HEK293T (cell line): ENCODE measurements at regions not wholly inside any gene's neighbourhood (a gene's known extent, or its start where the extent isn't known, plus 50 kb on each side); places are given as distances from the start of the nearest gene placed in this dataset.

Source experiments
- CTCF ChIA-PET: fragments of 350-600 bp; formaldehyde crosslinking; extraction: SDS; loops from one replicate; lab custom pipeline; 2021; ENCODE audit warnings: antibody characterized with exemption, inconsistent platforms; lab: Yijun Ruan, JAX
- POLR2A ChIA-PET: fragments of 350-600 bp; formaldehyde crosslinking; extraction: SDS; loops from one replicate; lab custom pipeline; 2020; ENCODE audit warnings: antibody characterized with exemption, inconsistent platforms; lab: Yijun Ruan, JAX
- DNase-seq: peaks from one replicate; pipeline ENCODE4 v3.0.0; 2012; ENCODE audit warnings: mixed read lengths; ENCODE audit errors: extremely low spot score
- ARNT ChIP-seq: fragments of 450-650 bp; IDR thresholded peaks from 2 replicates; pipeline ENCODE4 v1.6.1; 2017; ENCODE audit warnings: mild to moderate bottlenecking
- BHLHE40 ChIP-seq: fragments of 450-650 bp; IDR thresholded peaks from 2 replicates; pipeline ENCODE4 v1.6.1; 2016; ENCODE audit warnings: mild to moderate bottlenecking, moderate library complexity, borderline replicate concordance
- CTBP1 ChIP-seq: fragments of 450-650 bp; IDR thresholded peaks from 2 replicates; pipeline ENCODE4 v1.6.1; 2016; ENCODE audit warnings: borderline replicate concordance
- ELF4 ChIP-seq: fragments of 450-650 bp; IDR thresholded peaks from 2 replicates; pipeline ENCODE4 v1.6.1; 2017; ENCODE audit warnings: antibody characterized with exemption
- FOXA1 ChIP-seq: fragments of 450-650 bp; IDR thresholded peaks from 2 replicates; pipeline ENCODE4 v1.6.1; 2016; ENCODE audit warnings: mild to moderate bottlenecking
- FOXK2 ChIP-seq: fragments of 450-650 bp; IDR thresholded peaks from 2 replicates; pipeline ENCODE4 v1.6.1; 2016; ENCODE audit warnings: mild to moderate bottlenecking
- FOXM1 ChIP-seq: fragments of 450-650 bp; IDR thresholded peaks from 2 replicates; pipeline ENCODE4 v1.6.1; 2017; ENCODE audit warnings: mild to moderate bottlenecking, borderline replicate concordance
- HDGF ChIP-seq: fragments of 450-650 bp; IDR thresholded peaks from 2 replicates; pipeline ENCODE4 v1.6.1; 2017; ENCODE audit warnings: antibody characterized with exemption, borderline replicate concordance
- L3MBTL2 ChIP-seq: fragments of 450-650 bp; conservative IDR thresholded peaks from 2 replicates; pipeline ENCODE4 v1.6.1; 2016; ENCODE audit warnings: mild to moderate bottlenecking
- LEF1 ChIP-seq: fragments of 450-650 bp; IDR thresholded peaks from 2 replicates; pipeline ENCODE4 v1.6.1; 2017; ENCODE audit warnings: mild to moderate bottlenecking, borderline replicate concordance
- NFRKB ChIP-seq: fragments of 450-650 bp; IDR thresholded peaks from 2 replicates; pipeline ENCODE4 v1.6.1; 2016; ENCODE audit warnings: mild to moderate bottlenecking, moderate library complexity
- SP1 ChIP-seq: fragments of 450-650 bp; IDR thresholded peaks from 2 replicates; pipeline ENCODE4 v1.6.1; 2017
- SUZ12 ChIP-seq: fragments of 450-650 bp; IDR thresholded peaks from 2 replicates; pipeline ENCODE4 v1.6.1; 2016; ENCODE audit warnings: mild to moderate bottlenecking
- TARDBP ChIP-seq: fragments of 450-650 bp; IDR thresholded peaks from 2 replicates; pipeline ENCODE4 v1.6.1; 2016
- ZNF384 ChIP-seq: fragments of 450-650 bp; IDR thresholded peaks from 2 replicates; pipeline ENCODE4 v1.6.1; 2016
- TF ChIP-seq, protein P1 (sequence below): fragments of 450-650 bp; IDR thresholded peaks from 2 replicates; pipeline ENCODE4 v1.6.1; 2016

DNA sequence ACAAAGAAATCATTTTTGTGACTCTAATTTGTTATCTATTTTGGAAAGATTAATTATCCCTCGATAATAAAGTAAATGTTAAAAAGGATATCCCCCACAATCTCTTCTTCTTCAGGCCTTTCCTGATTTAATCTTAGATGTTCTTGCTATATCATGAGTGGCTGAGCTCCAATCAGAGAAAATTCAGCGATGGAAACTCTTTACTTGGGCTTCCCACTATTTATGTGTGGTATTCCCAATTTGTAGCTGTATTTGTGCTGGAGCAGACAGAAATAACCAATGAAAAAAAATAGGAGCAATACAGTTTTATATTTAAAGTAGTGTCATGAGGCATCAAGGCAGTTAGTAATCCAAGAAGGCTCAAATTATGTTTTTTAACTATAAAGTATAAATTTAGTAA is 539.1 kb downstream of the PRKD1 start:
- TF ChIP-seq ARNT (no peak), CTBP1 (no peak), LEF1 (no peak), SP1 (no peak)
- TF ChIP-seq, protein P1, sequence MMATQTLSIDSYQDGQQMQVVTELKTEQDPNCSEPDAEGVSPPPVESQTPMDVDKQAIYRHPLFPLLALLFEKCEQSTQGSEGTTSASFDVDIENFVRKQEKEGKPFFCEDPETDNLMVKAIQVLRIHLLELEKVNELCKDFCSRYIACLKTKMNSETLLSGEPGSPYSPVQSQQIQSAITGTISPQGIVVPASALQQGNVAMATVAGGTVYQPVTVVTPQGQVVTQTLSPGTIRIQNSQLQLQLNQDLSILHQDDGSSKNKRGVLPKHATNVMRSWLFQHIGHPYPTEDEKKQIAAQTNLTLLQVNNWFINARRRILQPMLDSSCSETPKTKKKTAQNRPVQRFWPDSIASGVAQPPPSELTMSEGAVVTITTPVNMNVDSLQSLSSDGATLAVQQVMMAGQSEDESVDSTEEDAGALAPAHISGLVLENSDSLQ: no peak

GRCh38 chr14:29390081-29390832 is 537.4 kb downstream of the PRKD1 start:
- TF ChIP-seq TARDBP (no peak), SP1 (no peak), ARNT (no peak), ELF4 (no peak), BHLHE40 (no peak), SUZ12 (no peak), FOXK2 (no peak), LEF1 (no peak), NFRKB (no peak), ZNF384 (no peak), L3MBTL2 (no peak), CTBP1 (no peak), HDGF (no peak), FOXM1 (no peak), FOXA1 (no peak)
- TF ChIP-seq, protein P1: no peak
- POLR2A ChIA-PET: no interaction called here
- no peak for DNase-seq
- CTCF ChIA-PET: no interaction called here

More for the DNA sequence above, 539.1 kb downstream of the PRKD1 start:
- ChIA-PET POLR2A (no interaction called here), CTCF (no interaction called here)
- no peak for DNase-seq

DNA sequence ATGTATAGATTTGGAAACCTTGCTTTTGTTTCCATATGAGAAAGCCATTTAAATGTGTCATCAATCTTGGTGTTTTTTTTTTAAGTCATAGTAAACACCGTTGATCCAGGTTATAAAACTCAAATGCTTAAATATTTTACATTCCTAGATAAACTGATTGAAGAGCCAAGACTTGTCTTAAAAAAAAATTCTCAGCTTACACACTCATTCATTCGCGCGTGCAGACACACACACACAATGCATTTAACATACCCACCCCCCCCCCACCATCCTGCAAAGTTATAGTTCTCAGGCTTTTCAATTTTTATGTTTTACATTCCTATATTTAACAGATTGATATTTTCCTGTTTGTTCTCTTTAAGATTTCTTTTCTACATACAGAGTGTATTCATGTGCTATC is 536.4 kb downstream of the PRKD1 start:
- no peak for DNase-seq
- TF ChIP-seq TARDBP: no peak
- TF ChIP-seq CTBP1: no peak
- no peak for TF ChIP-seq LEF1
- TF ChIP-seq ZNF384: no peak
- TF ChIP-seq FOXM1: no peak
- TF ChIP-seq FOXA1: no peak
- TF ChIP-seq ELF4: no peak
- TF ChIP-seq SP1: no peak
- no peak for TF ChIP-seq L3MBTL2
- TF ChIP-seq HDGF: no peak
- TF ChIP-seq ARNT: no peak
- no peak for TF ChIP-seq NFRKB
- TF ChIP-seq, protein P1: no peak
- TF ChIP-seq BHLHE40: no peak
- no peak for TF ChIP-seq FOXK2
- no peak for TF ChIP-seq SUZ12
- CTCF ChIA-PET: no interaction called here
- POLR2A ChIA-PET: no interaction called here

GRCh38 chr14:29391801-29392200 is 535.8 kb downstream of the PRKD1 start:
- ChIA-PET POLR2A (no interaction called here), CTCF (no interaction called here)
- DNase-seq: no peak
- TF ChIP-seq ZNF384 (no peak), LEF1 (no peak), ELF4 (no peak), BHLHE40 (no peak), TARDBP (no peak), ARNT (no peak), FOXK2 (no peak), SP1 (no peak), CTBP1 (no peak), FOXA1 (no peak), L3MBTL2 (no peak), SUZ12 (no peak), FOXM1 (no peak), NFRKB (no peak)

- no peak for DNase-seq
- TF ChIP-seq FOXK2 (no peak), FOXA1 (no peak), CTBP1 (no peak), ELF4 (no peak), TARDBP (no peak), BHLHE40 (no peak), L3MBTL2 (no peak), HDGF (no peak), LEF1 (no peak), ZNF384 (no peak), FOXM1 (no peak), SUZ12 (no peak), NFRKB (no peak), SP1 (no peak), ARNT (no peak)
- TF ChIP-seq, protein P1: no peak
- ChIA-PET CTCF (no interaction called here), POLR2A (no interaction called here)
Measured at GRCh38 chr14:29392287-29392686, 535.4 kb downstream of the PRKD1 start.
